ENCODE measurements at regions not wholly inside any gene's neighbourhood (a gene's known extent, or its start where the extent isn't known, plus 50 kb on each side); places are given as distances from the start of the nearest gene placed in this dataset.

- no peak for TF ChIP-seq YY1 (IDR thresholded peaks at IDR 0.05; ENCODE audit: low read depth)
- no peak for TF ChIP-seq TCF12 (IDR thresholded peaks at IDR 0.05; ENCODE audit: low read depth)
- TF ChIP-seq TEAD4 (IDR thresholded peaks at IDR 0.05), result no peak
- no peak for TF ChIP-seq FOXM1 (IDR thresholded peaks at IDR 0.05; ENCODE audit: borderline replicate concordance, low read depth)
- no peak for TF ChIP-seq ZBTB7A (IDR thresholded peaks at IDR 0.05; ENCODE audit: low read depth)
- no peak for TF ChIP-seq NFIC (IDR thresholded peaks at IDR 0.05)
- no peak for TF ChIP-seq RAD21 (IDR thresholded peaks at IDR 0.05; ENCODE audit: low read depth)
- TF ChIP-seq CEBPB (IDR thresholded peaks at IDR 0.05), result no peak
- no peak for TF ChIP-seq MAX (IDR thresholded peaks at IDR 0.05)
- TF ChIP-seq REST (IDR thresholded peaks at IDR 0.05; ENCODE audit: low read depth), result no peak
- TF ChIP-seq CREB1 (IDR thresholded peaks at IDR 0.05; ENCODE audit: low read depth), result no peak
- TF ChIP-seq EP300 (IDR thresholded peaks at IDR 0.05; ENCODE audit: borderline replicate concordance), result no peak
- no peak for TF ChIP-seq EGR1 (IDR thresholded peaks at IDR 0.05)
- TF ChIP-seq USF1 (IDR thresholded peaks at IDR 0.05), result no peak
These were observed 120.7 kb downstream of the GMNC start for GRCh38 chr3:190741788-190742187.

GRCh38 chr3:190739641-190740185 lies 122.8 kb downstream of the GMNC start:
- TF ChIP-seq USF1 (IDR thresholded peaks at IDR 0.05) (no peak), ZBTB7A (IDR thresholded peaks at IDR 0.05; ENCODE audit: low read depth) (no peak), FOXM1 (IDR thresholded peaks at IDR 0.05; ENCODE audit: borderline replicate concordance, low read depth) (no peak), TAF1 (IDR thresholded peaks at IDR 0.05; ENCODE audit: low read depth) (no peak), MAX (IDR thresholded peaks at IDR 0.05) (no peak), TCF12 (IDR thresholded peaks at IDR 0.05; ENCODE audit: low read depth) (no peak), YY1 (IDR thresholded peaks at IDR 0.05; ENCODE audit: low read depth) (no peak), EGR1 (IDR thresholded peaks at IDR 0.05) (no peak), CEBPB (IDR thresholded peaks at IDR 0.05) (no peak), REST (IDR thresholded peaks at IDR 0.05; ENCODE audit: low read depth) (no peak)

GRCh38 chr3:190738636-190739155 lies 123.8 kb downstream of the GMNC start:
- TF ChIP-seq TEAD4 (IDR thresholded peaks at IDR 0.05), result no peak
- TF ChIP-seq YY1 (IDR thresholded peaks at IDR 0.05; ENCODE audit: low read depth), result no peak
- TF ChIP-seq MAX (IDR thresholded peaks at IDR 0.05), result no peak
- TF ChIP-seq REST (IDR thresholded peaks at IDR 0.05; ENCODE audit: low read depth), result no peak
- no peak for TF ChIP-seq TAF1 (IDR thresholded peaks at IDR 0.05; ENCODE audit: low read depth)
- no peak for TF ChIP-seq CEBPB (IDR thresholded peaks at IDR 0.05)
- no peak for TF ChIP-seq FOXM1 (IDR thresholded peaks at IDR 0.05; ENCODE audit: borderline replicate concordance, low read depth)
- TF ChIP-seq NFIC (IDR thresholded peaks at IDR 0.05), result no peak
- TF ChIP-seq TCF12 (IDR thresholded peaks at IDR 0.05; ENCODE audit: low read depth), result no peak
- no peak for TF ChIP-seq ZBTB7A (IDR thresholded peaks at IDR 0.05; ENCODE audit: low read depth)
- TF ChIP-seq USF1 (IDR thresholded peaks at IDR 0.05), result no peak
- no peak for TF ChIP-seq EP300 (IDR thresholded peaks at IDR 0.05; ENCODE audit: borderline replicate concordance)

- TF ChIP-seq YY1 (IDR thresholded peaks at IDR 0.05; ENCODE audit: low read depth) (no peak), TEAD4 (IDR thresholded peaks at IDR 0.05) (no peak), FOXM1 (IDR thresholded peaks at IDR 0.05; ENCODE audit: borderline replicate concordance, low read depth) (no peak), USF1 (IDR thresholded peaks at IDR 0.05) (no peak), EGR1 (IDR thresholded peaks at IDR 0.05) (no peak), ZBTB7A (IDR thresholded peaks at IDR 0.05; ENCODE audit: low read depth) (no peak), NFIC (IDR thresholded peaks at IDR 0.05) (no peak), MAX (IDR thresholded peaks at IDR 0.05) (no peak), TCF12 (IDR thresholded peaks at IDR 0.05; ENCODE audit: low read depth) (no peak), CEBPB (IDR thresholded peaks at IDR 0.05) (no peak), TAF1 (IDR thresholded peaks at IDR 0.05; ENCODE audit: low read depth) (no peak), REST (IDR thresholded peaks at IDR 0.05; ENCODE audit: low read depth) (no peak), CREB1 (IDR thresholded peaks at IDR 0.05; ENCODE audit: low read depth) (no peak), RAD21 (IDR thresholded peaks at IDR 0.05; ENCODE audit: low read depth) (no peak), EP300 (IDR thresholded peaks at IDR 0.05; ENCODE audit: borderline replicate concordance) (no peak)
These were observed 125.0 kb downstream of the GMNC start for GRCh38 chr3:190737446-190737845.

Data from Ishikawa (cell line).